Left lobe of liver (tissue), 2 donors: ENCODE measurements at regions not wholly inside any gene's neighbourhood (a gene's known extent, or its start where the extent isn't known, plus 50 kb on each side); places are given as distances from the start of the nearest gene placed in this dataset.

ENCODE experiments used
- ATAC-seq: fragments of 200-7000 bp; cut with Tn5 transposase; one replicate; pipeline ENCODE4 v1.9.1; 2020; ENCODE audit warnings: mild to moderate bottlenecking, moderate library complexity
- DNase-seq: peaks from one replicate; pipeline ENCODE4 v3.0.0-alpha.2; 2020; ENCODE audit warnings: low spot score
- donor health status: DM: no; HTN: no; CAD: no; lungs with moderate emphysema.
- donor health status: DM: no; HTN: yes; CAD: no.

DNA sequence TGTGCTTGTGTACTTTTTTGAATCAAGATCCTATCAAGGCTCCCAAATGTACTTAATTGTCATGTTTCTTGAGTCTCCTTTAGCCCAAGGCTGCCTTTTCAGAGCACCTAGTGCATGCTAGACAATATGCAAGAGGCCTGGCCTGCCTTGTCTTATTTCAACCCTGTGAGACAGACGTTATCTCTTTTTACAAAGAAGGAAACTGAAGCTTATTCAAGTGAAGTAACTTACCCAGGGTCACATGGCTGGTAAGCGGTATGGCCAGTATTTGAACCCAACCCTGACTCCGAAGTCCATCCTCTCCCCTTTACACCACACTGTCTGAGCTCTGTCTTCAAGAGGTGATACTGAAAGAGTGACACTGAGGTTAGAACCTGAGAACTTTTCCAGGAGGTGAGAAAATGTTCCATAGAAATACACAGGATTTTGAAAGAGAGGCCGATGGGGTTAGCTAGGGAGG is 505.1 kb downstream of the FOXO1 start:
- no peak for ATAC-seq
- no peak for DNase-seq

DNA sequence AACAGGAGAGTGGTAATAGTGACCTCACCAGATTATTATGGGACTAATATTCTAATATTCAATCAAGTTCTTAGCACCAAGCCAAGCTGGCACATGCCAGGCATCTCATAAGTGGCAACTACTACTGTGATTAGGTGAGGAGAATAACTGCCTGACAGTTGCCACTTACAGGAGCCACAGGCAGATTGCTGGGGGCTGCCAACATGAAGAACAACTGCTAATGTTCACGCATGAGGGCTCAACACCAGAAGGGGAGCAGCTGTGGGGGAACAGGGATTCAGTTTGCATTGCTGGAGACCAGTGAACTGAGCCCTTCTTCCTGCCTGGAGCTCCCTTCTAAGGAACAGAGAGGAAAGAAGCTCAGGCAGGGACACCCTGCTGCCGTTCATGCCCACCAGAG is 504.5 kb downstream of the FOXO1 start:
- DNase-seq (no peak), ATAC-seq (no peak)

DNA sequence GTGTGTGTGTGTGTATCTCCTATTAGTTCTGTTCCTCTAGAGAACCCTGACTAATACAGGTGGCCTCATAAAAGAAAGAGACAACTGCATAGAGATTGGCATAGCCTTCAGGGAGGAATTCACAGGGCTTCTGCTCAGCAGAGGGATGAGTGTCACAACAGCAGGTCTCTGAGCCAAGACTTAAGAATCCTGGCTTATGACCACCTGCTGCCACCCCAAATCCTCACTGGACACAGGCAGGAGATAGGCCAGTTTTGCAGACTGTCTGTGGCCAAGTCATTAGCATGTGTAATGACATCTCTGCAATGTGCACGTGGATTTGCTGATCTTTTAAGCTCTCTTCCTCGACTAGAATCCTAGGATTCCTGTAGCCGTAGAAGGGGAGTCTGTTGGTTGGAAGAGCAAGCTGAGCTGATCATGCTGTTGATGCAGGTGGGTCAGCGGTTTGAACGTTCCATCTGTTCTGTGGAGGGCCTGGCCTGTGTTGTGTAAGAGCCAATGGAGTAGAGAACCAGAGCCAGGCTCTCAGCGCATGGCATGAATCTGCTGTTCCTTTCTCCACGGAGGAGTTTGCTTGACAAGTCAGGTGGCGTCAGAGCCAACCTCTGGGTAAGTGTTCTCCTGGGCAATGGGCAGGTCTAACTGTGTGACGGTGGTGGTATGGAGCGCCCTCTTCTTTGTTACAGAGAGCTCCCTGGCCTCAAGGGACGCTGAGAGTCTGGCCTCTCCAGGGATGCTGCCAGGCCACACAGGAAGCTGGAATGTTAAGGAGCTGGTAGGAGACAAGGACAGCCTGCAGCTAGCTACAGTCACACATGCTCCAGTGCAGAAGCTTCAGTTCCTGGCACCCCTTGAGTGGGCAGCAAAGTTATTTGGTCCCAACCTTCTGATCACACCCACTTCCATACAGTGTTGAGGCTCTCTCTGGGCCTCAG is 503.1 kb downstream of the FOXO1 start:
- ATAC-seq (no peak), DNase-seq (no peak)

GRCh38 chr13:40164133-40164532 is 502.3 kb downstream of the FOXO1 start:
- DNase-seq (no peak), ATAC-seq (no peak)

DNA sequence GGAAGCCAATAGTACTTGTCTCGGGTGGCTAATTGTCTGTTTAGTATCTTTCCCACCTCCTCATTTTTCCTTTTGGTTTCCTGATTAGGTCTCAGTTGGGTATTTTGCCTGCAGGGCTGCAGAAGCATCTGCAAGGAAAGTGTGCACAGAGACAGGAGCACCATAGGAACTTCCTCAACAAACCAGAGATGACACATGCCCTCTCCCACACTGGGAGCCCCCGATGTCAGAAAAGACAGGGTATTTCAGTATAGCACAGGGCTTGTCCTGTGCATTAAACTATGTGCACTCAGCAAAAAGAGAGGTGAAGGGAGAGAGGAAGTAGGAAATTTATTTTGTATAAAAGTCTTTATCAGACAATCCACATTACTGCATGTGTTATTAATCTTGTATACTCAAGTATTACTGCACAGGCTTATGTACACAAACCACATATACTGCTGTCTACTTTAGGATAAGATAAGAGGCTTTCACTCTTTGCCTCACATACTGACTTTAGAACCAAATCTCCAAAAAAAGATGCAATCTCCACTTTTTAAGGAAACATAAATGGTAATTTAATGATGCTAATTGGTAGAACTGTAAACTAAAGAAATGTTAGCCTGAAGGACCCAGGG is 501.0 kb downstream of the FOXO1 start:
- no peak for ATAC-seq

GRCh38 chr13:40167327-40167726 is 499.1 kb downstream of the FOXO1 start:
- no peak for ATAC-seq

More for the DNA sequence above, 501.0 kb downstream of the FOXO1 start:
- no peak for DNase-seq

GRCh38 chr13:40168425-40169166 is 497.8 kb downstream of the FOXO1 start:
- ATAC-seq (peak; percentile 74), DNase-seq (no peak)

More at GRCh38 chr13:40167327-40167726, 499.1 kb downstream of the FOXO1 start:
- no peak for DNase-seq

GRCh38 chr13:40169476-40169875 is 497.0 kb downstream of the FOXO1 start:
- no peak for ATAC-seq
- no peak for DNase-seq

DNA sequence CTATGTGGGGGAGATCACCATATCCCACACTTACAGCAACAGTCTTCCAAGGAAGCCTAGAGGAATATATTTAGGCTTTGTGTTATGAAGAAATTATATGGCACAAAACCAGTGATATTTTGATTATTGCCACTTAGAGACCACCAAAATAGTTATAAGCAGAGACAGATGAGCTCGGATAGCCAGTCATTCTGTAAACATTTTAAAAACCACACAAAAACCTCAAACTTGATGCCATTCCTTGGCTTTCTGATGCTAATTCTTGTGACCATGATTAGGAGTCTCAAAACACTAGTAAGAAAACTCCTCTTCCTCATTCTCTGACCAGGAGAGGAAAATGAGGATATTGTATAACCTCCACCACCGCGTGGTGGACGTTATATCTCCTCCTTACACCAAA is 496.4 kb downstream of the FOXO1 start:
- no peak for ATAC-seq
- DNase-seq = no peak

- ATAC-seq (no peak), DNase-seq (no peak)
Observed at GRCh38 chr13:40170982-40171381, 495.5 kb downstream of the FOXO1 start.

GRCh38 chr13:40171566-40171965 is 494.9 kb downstream of the FOXO1 start:
- DNase-seq = no peak
- no peak for ATAC-seq

DNA sequence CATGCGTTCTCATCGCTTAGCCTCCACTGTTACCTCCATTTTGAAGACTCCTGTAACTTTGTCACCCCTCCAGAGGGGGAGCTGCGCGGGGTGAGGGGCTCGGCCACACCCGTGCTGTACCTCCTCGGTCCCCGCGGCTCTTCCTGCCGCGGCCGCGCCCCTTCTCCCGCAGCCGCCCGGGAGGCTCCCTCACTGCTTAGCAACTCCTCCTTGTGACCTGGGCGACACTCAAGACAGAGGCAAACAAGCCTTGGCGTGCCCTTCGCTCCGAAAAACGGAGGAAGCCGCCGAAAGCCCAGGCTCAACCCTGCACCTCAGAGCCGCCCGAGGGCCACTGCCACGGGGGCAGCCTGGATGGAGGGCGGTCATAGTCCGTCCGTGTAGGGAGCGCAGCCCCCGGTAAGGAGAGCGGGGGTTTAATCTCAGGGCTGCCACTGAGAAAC is 494.3 kb downstream of the FOXO1 start:
- DNase-seq (no peak), ATAC-seq (no peak)

- no peak for DNase-seq
- no peak for ATAC-seq
Observed at GRCh38 chr13:40172878-40173277, 493.6 kb downstream of the FOXO1 start.

DNA sequence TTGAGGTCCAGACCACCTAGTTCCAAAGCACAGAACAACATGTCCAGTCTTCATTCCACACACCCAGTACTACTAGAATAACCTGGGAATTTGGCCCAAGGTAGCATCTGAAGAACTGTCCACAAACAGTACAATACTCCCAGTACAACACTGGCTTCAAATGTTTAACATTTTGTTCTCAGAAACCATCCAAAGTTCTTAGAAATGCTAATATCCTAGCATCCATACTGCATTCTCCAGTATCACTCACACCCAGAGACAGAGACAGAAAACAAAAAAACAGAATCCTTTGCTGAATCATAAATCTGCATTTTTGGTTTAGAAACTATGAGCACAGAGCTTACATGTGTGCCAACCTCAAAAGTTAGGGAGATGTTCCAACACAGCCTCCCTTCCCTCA is 490.8 kb downstream of the FOXO1 start:
- no peak for ATAC-seq
- DNase-seq = no peak

- DNase-seq (no peak), ATAC-seq (no peak)
Observed at GRCh38 chr13:40176242-40176641, 490.2 kb downstream of the FOXO1 start.

DNA sequence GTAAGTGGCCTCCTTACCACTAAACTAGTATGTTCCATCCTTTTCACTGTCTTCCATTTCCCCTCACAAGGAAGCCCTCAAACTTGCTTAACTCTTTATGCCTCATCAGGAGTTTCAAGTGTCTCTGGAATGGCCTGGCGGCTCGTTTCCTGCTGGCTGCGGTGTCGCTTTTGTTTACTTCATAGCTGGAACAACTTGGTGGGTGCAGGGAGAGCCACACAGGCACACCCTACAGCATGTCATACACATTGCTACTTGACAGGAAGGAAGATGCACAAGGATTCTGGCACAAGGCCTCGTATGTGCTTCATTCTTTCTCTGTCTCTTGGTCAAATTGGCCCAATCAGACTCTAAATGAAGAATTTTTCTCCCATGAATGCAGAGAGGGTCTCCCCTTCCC is 488.3 kb downstream of the FOXO1 start:
- DNase-seq (no peak), ATAC-seq (peak; percentile 17)

DNA sequence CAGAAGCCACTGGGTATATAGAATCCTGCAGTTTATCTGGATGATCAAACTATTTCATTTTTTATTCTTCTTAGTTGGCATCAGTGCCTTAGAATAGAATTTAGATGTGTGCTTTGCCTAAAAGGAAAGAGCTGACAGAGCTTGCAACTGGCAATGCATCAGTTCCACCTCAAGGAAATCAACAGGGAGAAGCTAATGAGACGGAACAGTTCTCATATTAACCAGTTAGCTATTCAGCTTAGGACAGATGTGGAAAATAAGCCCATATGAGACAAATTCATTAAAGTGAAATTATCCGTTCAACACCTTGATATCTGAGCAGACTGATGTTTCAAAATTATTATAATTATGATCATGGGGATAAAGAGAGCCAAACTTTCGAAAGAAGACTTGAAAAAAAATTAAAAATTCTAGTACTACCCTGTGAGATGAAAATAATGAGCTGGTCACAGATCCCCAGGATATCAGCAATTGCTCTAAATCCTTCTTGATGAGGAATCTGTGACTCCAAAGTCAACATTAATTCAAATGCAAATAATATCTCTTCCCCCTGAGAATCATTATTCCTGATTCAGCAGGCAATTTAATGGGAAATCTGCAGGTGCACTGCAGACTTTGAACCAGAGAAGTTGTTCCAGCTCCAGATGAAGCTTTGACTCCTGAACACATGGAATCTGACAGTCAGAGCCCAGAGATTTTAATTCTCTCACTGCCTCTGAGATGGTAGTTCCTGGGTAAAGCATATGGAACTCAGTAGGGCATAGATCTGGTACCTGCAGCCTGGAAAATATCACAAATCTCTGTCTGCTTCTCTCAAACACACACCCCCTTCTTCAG is 486.8 kb downstream of the FOXO1 start:
- DNase-seq = no peak

GRCh38 chr13:40180776-40181175 is 485.7 kb downstream of the FOXO1 start:
- DNase-seq = no peak

More for the DNA sequence above, 486.8 kb downstream of the FOXO1 start:
- ATAC-seq = no peak

DNA sequence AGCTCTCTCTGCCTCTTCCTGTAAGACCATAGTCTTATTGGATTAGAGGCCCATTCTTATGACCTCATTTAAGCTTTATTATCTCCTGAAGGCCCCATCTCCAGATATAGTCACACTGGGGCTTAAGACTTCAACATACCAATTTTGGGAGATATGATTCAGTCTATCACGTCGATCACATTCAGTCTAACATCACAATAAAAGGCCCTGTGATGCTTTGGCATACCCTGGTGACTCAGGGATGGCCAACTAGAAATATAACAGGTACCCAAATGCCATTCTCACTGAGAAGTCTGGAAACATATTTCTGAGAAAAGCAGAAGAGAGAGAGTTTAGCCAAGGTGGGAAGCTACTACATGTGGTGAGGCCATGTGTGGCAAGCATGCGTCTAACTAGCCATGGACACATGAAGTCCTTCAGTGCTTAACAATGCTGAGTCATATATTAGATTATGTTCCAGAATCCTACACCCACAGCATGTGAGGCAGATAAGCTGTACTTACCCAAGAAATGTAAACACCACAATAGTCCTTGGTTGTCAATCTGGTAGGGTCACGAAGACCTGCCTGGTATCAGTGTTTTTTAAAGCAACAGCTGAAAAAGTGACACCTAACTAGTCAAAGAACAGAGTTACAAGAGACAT is 485.1 kb downstream of the FOXO1 start:
- peak; percentile 63 for ATAC-seq

More at GRCh38 chr13:40180776-40181175, 485.7 kb downstream of the FOXO1 start:
- no peak for ATAC-seq

DNA sequence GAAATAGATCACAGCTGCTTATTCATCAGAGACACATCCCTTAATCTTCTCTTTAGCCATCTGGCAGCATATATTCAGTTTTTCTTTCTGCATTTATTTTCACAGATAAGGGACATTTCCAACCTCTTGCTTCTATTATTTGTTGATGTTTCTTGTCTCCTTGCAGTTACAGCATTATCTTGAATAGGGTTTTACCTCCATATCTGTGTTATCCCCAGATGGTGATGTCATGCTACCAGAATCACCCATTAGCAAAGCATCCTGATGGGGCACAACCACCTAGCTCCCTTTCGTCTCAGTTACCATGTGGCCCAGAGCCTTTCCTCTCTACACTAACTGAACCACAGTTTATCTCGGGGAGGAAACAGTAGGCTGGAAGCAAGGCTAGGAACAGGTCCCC is 483.9 kb downstream of the FOXO1 start:
- DNase-seq (no peak), ATAC-seq (no peak)

More for the DNA sequence above, 485.1 kb downstream of the FOXO1 start:
- no peak for DNase-seq
